ENCODE measurements at regions not wholly inside any gene's neighbourhood (a gene's known extent, or its start where the extent isn't known, plus 50 kb on each side); places are given as distances from the start of the nearest gene placed in this dataset.

GRCh38 chr9:23006127-23006526 lies 559.5 kb downstream of the DMRTA1 start:
- in situ Hi-C loops (cut with MboI), result no loop called here
- 0 out of 2 replicates have a peak, but pooled peaks cover 3% of the 10 kb centered on the region for H3K4me1 ChIP-seq (ENCODE audit: insufficient read depth)
- 76 to 79% methylated on average over 1 of the region's 1 CpG for WGBS, 2 experiments (ENCODE audit: low coverage in 1 of 2, low lambda C conversion rate in 2 of 2, missing lambda C conversion rate in 2 of 2)

GRCh38 chr9:23011669-23012068 lies 565.0 kb downstream of the DMRTA1 start:
- no peak for DNase-seq
- no peaks in the 10 kb centered on the region for H3K27me3 ChIP-seq (replicated peaks; ENCODE audit: insufficient read depth)
- no peaks in the 10 kb centered on the region for H3F3A ChIP-seq (ENCODE audit: insufficient read depth)
- H4K20me1 ChIP-seq (ENCODE audit: insufficient read depth), result no peaks in the 10 kb centered on the region
- H3K27ac ChIP-seq, result no peak overlapping the region
- H3K36me3 ChIP-seq (ENCODE audit: low read depth), result no peaks in the 10 kb centered on the region
- in situ Hi-C loops (cut with MboI), result no loop called here
- no peaks in the 10 kb centered on the region for H3K9me2 ChIP-seq (ENCODE audit: insufficient read depth)
- no peaks in the 10 kb centered on the region for H3K9me3 ChIP-seq (ENCODE audit: low read depth)
- no peaks in the 10 kb centered on the region for H3K79me2 ChIP-seq (ENCODE audit: insufficient read depth)
- no peak for TF ChIP-seq EZH2 (IDR thresholded peaks at IDR 0.05; ENCODE audit: insufficient read depth, poor library complexity, severe bottlenecking)
- no peak for TF ChIP-seq EZH2phosphoT487 (IDR thresholded peaks at IDR 0.05; ENCODE audit: insufficient read depth, low read depth)
- H2AFZ ChIP-seq, result no peak overlapping the region
- no peaks in the 10 kb centered on the region for H3K4me1 ChIP-seq (ENCODE audit: insufficient read depth)
- 36 to 43% methylated on average over 3 of the region's 3 CpGs for WGBS, 2 experiments (ENCODE audit: low coverage in 1 of 2, low lambda C conversion rate in 2 of 2, missing lambda C conversion rate in 2 of 2)
- H3K9ac ChIP-seq, result no peak overlapping the region
- H3K4me3 ChIP-seq, result no peak overlapping the region
- H3K4me2 ChIP-seq (ENCODE audit: unreplicated experiment), result no peak overlapping the region

More at GRCh38 chr9:23006127-23006526, 559.5 kb downstream of the DMRTA1 start:
- no peak overlapping the region for H3K4me2 ChIP-seq (ENCODE audit: unreplicated experiment)
- H3K79me2 ChIP-seq (ENCODE audit: insufficient read depth), result no peaks in the 10 kb centered on the region
- H3K9me3 ChIP-seq (ENCODE audit: low read depth), result no peaks in the 10 kb centered on the region
- no peaks in the 10 kb centered on the region for H3F3A ChIP-seq (ENCODE audit: insufficient read depth)
- H4K20me1 ChIP-seq (ENCODE audit: insufficient read depth), result no peaks in the 10 kb centered on the region
- DNase-seq, result no peak
- H3K27me3 ChIP-seq (replicated peaks; ENCODE audit: insufficient read depth), result no peaks in the 10 kb centered on the region; the same call in 1 of the 2 replicates
- no peak overlapping the region for H2AFZ ChIP-seq
- no peak for TF ChIP-seq EZH2 (IDR thresholded peaks at IDR 0.05; ENCODE audit: insufficient read depth, poor library complexity, severe bottlenecking)
- TF ChIP-seq EZH2phosphoT487 (IDR thresholded peaks at IDR 0.05; ENCODE audit: insufficient read depth, low read depth), result no peak
- H3K4me3 ChIP-seq, result no peak overlapping the region
- no peak overlapping the region for H3K27ac ChIP-seq
- H3K9me2 ChIP-seq (ENCODE audit: insufficient read depth), result no peaks in the 10 kb centered on the region
- no peaks in the 10 kb centered on the region for H3K36me3 ChIP-seq (ENCODE audit: low read depth)
- H3K9ac ChIP-seq, result no peak overlapping the region

GRCh38 chr9:23015557-23015956 lies 568.9 kb downstream of the DMRTA1 start:
- H3K27me3 ChIP-seq (replicated peaks; ENCODE audit: insufficient read depth), result no peaks in the 10 kb centered on the region
- no peak overlapping the region for H3K4me2 ChIP-seq (ENCODE audit: unreplicated experiment)
- H3K27ac ChIP-seq, result no peak overlapping the region
- H3F3A ChIP-seq (ENCODE audit: insufficient read depth), result no peaks in the 10 kb centered on the region
- no peaks in the 10 kb centered on the region for H4K20me1 ChIP-seq (ENCODE audit: insufficient read depth)
- no peaks in the 10 kb centered on the region for H3K79me2 ChIP-seq (ENCODE audit: insufficient read depth)
- no peaks in the 10 kb centered on the region for H3K4me1 ChIP-seq (ENCODE audit: insufficient read depth)
- no peak for DNase-seq
- H2AFZ ChIP-seq, result no peak overlapping the region
- H3K9me3 ChIP-seq (ENCODE audit: low read depth), result no peaks in the 10 kb centered on the region
- no peak for TF ChIP-seq EZH2 (IDR thresholded peaks at IDR 0.05; ENCODE audit: insufficient read depth, poor library complexity, severe bottlenecking)
- no peak for TF ChIP-seq EZH2phosphoT487 (IDR thresholded peaks at IDR 0.05; ENCODE audit: insufficient read depth, low read depth)
- in situ Hi-C loops (cut with MboI), result no loop called here
- no peaks in the 10 kb centered on the region for H3K36me3 ChIP-seq (ENCODE audit: low read depth)
- H3K9me2 ChIP-seq (ENCODE audit: insufficient read depth), result no peaks in the 10 kb centered on the region
- 29 to 48% methylated on average over 1 of the region's 1 CpG for WGBS, 2 experiments (ENCODE audit: low coverage in 1 of 2, low lambda C conversion rate in 2 of 2, missing lambda C conversion rate in 2 of 2)
- H3K4me3 ChIP-seq, result no peak overlapping the region
- H3K9ac ChIP-seq, result no peak overlapping the region

- Histone ChIP-seq H3K9me3 (ENCODE audit: low read depth) (no peaks in the 10 kb centered on the region), H3K9me2 (ENCODE audit: insufficient read depth) (no peaks in the 10 kb centered on the region), H2AFZ (no peak overlapping the region), H3K4me1 (ENCODE audit: insufficient read depth) (no peaks in the 10 kb centered on the region), H3K36me3 (ENCODE audit: low read depth) (no peaks in the 10 kb centered on the region), H3K27ac (no peak overlapping the region), H4K20me1 (ENCODE audit: insufficient read depth) (no peaks in the 10 kb centered on the region), H3K79me2 (ENCODE audit: insufficient read depth) (no peaks in the 10 kb centered on the region), H3K27me3 (replicated peaks; ENCODE audit: insufficient read depth) (no peaks in the 10 kb centered on the region; the same call in 1 of the 2 replicates), H3K4me3 (no peak overlapping the region), H3K9ac (no peak overlapping the region), H3K4me2 (ENCODE audit: unreplicated experiment) (no peak overlapping the region), H3F3A (ENCODE audit: insufficient read depth) (no peaks in the 10 kb centered on the region)
- in situ Hi-C loops (cut with MboI), result no loop called here
- DNase-seq, result no peak
- WGBS, 2 experiments (ENCODE audit: low coverage in 1 of 2, low lambda C conversion rate in 2 of 2, missing lambda C conversion rate in 2 of 2), result 61 to 63% methylated on average over 4 of the region's 4 CpGs
- no peak for TF ChIP-seq EZH2phosphoT487 (IDR thresholded peaks at IDR 0.05; ENCODE audit: insufficient read depth, low read depth)
- no peak for TF ChIP-seq EZH2 (IDR thresholded peaks at IDR 0.05; ENCODE audit: insufficient read depth, poor library complexity, severe bottlenecking)
These were observed 589.8 kb downstream of the DMRTA1 start for GRCh38 chr9:23036416-23036815.

GRCh38 chr9:23039402-23039801 lies 592.8 kb downstream of the DMRTA1 start:
- no peak for DNase-seq
- Histone ChIP-seq H3K79me2 (ENCODE audit: insufficient read depth) (no peaks in the 10 kb centered on the region), H3K27ac (no peak overlapping the region), H3K36me3 (ENCODE audit: low read depth) (no peaks in the 10 kb centered on the region), H3K4me3 (no peak overlapping the region), H3K9me3 (ENCODE audit: low read depth) (no peaks in the 10 kb centered on the region), H2AFZ (no peak overlapping the region), H3K4me2 (ENCODE audit: unreplicated experiment) (no peak overlapping the region), H3K9ac (no peak overlapping the region), H3K4me1 (ENCODE audit: insufficient read depth) (no peaks in the 10 kb centered on the region), H3F3A (ENCODE audit: insufficient read depth) (no peaks in the 10 kb centered on the region), H4K20me1 (ENCODE audit: insufficient read depth) (no peaks in the 10 kb centered on the region), H3K9me2 (ENCODE audit: insufficient read depth) (no peaks in the 10 kb centered on the region), H3K27me3 (replicated peaks; ENCODE audit: insufficient read depth) (no peaks in the 10 kb centered on the region)
- TF ChIP-seq EZH2 (IDR thresholded peaks at IDR 0.05; ENCODE audit: insufficient read depth, poor library complexity, severe bottlenecking), result no peak
- in situ Hi-C loops (cut with MboI), result no loop called here
